H1 (cell line): ENCODE measurements at regions not wholly inside any gene's neighbourhood (a gene's known extent, or its start where the extent isn't known, plus 50 kb on each side); places are given as distances from the start of the nearest gene placed in this dataset.
A peak's percentile ranks its signal among the peaks of the same experiment; 100 is the strongest.

ENCODE experiments used
- CTCF ChIA-PET: fragments of 300-600 bp; sonication (Branson Sonifier 250); formaldehyde crosslinking; loops from one replicate; lab custom pipeline; 2021; ENCODE audit not compliant: partially characterized antibody; lab: Charles Lee
- POLR2A ChIA-PET: fragments of 300-600 bp; sonication (Branson Sonifier 250); formaldehyde crosslinking; loops from one replicate; lab custom pipeline; 2021; ENCODE audit warnings: inconsistent platforms; ENCODE audit not compliant: partially characterized antibody; lab: Charles Lee
- DNase-seq, 2 experiments: peaks; one replicate each; pipeline versions ENCODE4 v3.0.0 to v3.0.0-alpha.2; 2010 to 2022; ENCODE audit warnings: low spot score in 2 of 2, low read depth in 1 of 2, mixed read lengths in 1 of 2
- FAIRE-seq: peaks from 2 replicates; lab custom pipeline; 2011; peaks lifted over from hg19 to GRCh38; lab: Jason Lieb, UNC
- H2AFZ ChIP-seq: 2 replicates; pipeline ENCODE4 v1.8.1; 2012; ENCODE audit warnings: low read length, inconsistent platforms
- H2AK5ac ChIP-seq: 2 replicates; pipeline ENCODE4 v1.6.1; 2013; ENCODE audit warnings: low read depth, low read length
- H2BK120ac ChIP-seq: replicated peaks from 2 replicates; pipeline ENCODE3; 2013; ENCODE audit warnings: low read depth, low read length, inconsistent platforms
- H2BK12ac ChIP-seq: 2 replicates; pipeline ENCODE4 v1.6.1; 2013; ENCODE audit warnings: low read depth, low read length
- H2BK15ac ChIP-seq: 2 replicates; pipeline ENCODE4 v1.6.1; 2013; ENCODE audit warnings: low read length
- H2BK20ac ChIP-seq: 2 replicates; pipeline ENCODE4 v1.6.1; 2013; ENCODE audit warnings: low read length
- H2BK5ac ChIP-seq: 2 replicates; pipeline ENCODE4 v1.6.1; 2013; ENCODE audit warnings: low read depth, low read length
- H3K14ac ChIP-seq: 2 replicates; pipeline ENCODE4 v1.6.1; 2013; ENCODE audit warnings: inconsistent platforms; ENCODE audit not compliant: insufficient read length
- H3K18ac ChIP-seq: 2 replicates; pipeline ENCODE4 v1.6.1; 2013; ENCODE audit warnings: low read length; ENCODE audit errors: extremely low read depth
- H3K23ac ChIP-seq: 2 replicates; pipeline ENCODE4 v1.6.1; 2013; ENCODE audit warnings: inconsistent platforms; ENCODE audit not compliant: insufficient read length
- H3K23me2 ChIP-seq: 2 replicates; pipeline ENCODE4 v1.6.1; 2013; ENCODE audit warnings: low read depth, low read length
- H3K27ac ChIP-seq: 2 replicates; pipeline ENCODE4 v1.6.1; 2011; ENCODE audit warnings: low read depth, low read length, inconsistent platforms
- H3K27me3 ChIP-seq, 4 experiments: replicated peaks in 1 of 4; 1 replicate in 1 of 4; 2 replicates in 3 of 4; pipeline versions ENCODE4 v1.6.1 to v1.8.1; 2011 to 2013; ENCODE audit warnings: low read length in 3 of 4, mild to moderate bottlenecking in 3 of 4, inconsistent platforms in 2 of 4, mixed read lengths in 2 of 4, moderate library complexity in 1 of 4; ENCODE audit not compliant: control insufficient read depth in 3 of 4, insufficient read depth in 3 of 4; ENCODE audit errors: extremely low read depth in 1 of 4
- H3K36me3 ChIP-seq, 4 experiments: 2 replicates each; pipeline versions ENCODE4 v1.6.1 to v1.8.1; 2011 to 2013; ENCODE audit warnings: mild to moderate bottlenecking in 4 of 4, low read length in 3 of 4, moderate library complexity in 2 of 4, control low read depth in 1 of 4, inconsistent platforms in 1 of 4; ENCODE audit not compliant: insufficient read depth in 4 of 4, control insufficient read depth in 2 of 4
- H3K4ac ChIP-seq: replicated peaks from 2 replicates; pipeline ENCODE3; 2013; ENCODE audit warnings: low read length, low read depth, mixed read lengths, inconsistent platforms; ENCODE audit not compliant: insufficient read length
- H3K4me1 ChIP-seq, 4 experiments: replicated peaks in 1 of 4; 1 replicate in 1 of 4; 2 replicates in 3 of 4; pipeline versions ENCODE4 v1.6.1 to v1.8.1; 2011 to 2013; ENCODE audit warnings: low read length in 3 of 4, inconsistent platforms in 2 of 4, mixed read lengths in 1 of 4; ENCODE audit not compliant: insufficient read depth in 4 of 4, control insufficient read depth in 3 of 4
- H3K4me2 ChIP-seq, 2 experiments: 2 replicates each; pipeline versions ENCODE4 v1.6.1 to v1.8.1; 2011 to 2013; ENCODE audit warnings: low read depth in 2 of 2, low read length in 2 of 2, control low read depth in 1 of 2, inconsistent platforms in 1 of 2, mild to moderate bottlenecking in 1 of 2; ENCODE audit not compliant: insufficient read depth in 1 of 2
- H3K4me3 ChIP-seq, 4 experiments: fragments of 200-600, 300-600 bp in 1 of 4; sonication (generic), shearing (Covaris generic), sonication (Bioruptor Twin) in 1 of 4; 2 replicates each; pipeline versions ENCODE4 v1.5.1 to v1.8.1; 2011 to 2016; ENCODE audit warnings: low read length in 4 of 4, low read depth in 3 of 4, control low read depth in 2 of 4, inconsistent platforms in 2 of 4, mild to moderate bottlenecking in 2 of 4, mixed read lengths in 1 of 4, moderate library complexity in 1 of 4; ENCODE audit not compliant: insufficient read depth in 2 of 4; ENCODE audit errors: extremely low read depth in 1 of 4
- H3K56ac ChIP-seq: replicated peaks from 2 replicates; pipeline ENCODE3; 2013; ENCODE audit warnings: low read depth, mild to moderate bottlenecking, mixed read lengths, low read length, inconsistent platforms; ENCODE audit not compliant: insufficient read length
- H3K79me1 ChIP-seq: 2 replicates; pipeline ENCODE4 v1.6.1; 2013; ENCODE audit warnings: low read depth, low read length, control low read depth
- H3K79me2 ChIP-seq, 2 experiments: 2 replicates each; pipeline versions ENCODE4 v1.6.1 to v1.8.1; 2012 to 2013; ENCODE audit warnings: low read length in 2 of 2, mild to moderate bottlenecking in 2 of 2, inconsistent platforms in 1 of 2; ENCODE audit not compliant: insufficient read depth in 2 of 2, control insufficient read depth in 1 of 2
- H3K9ac ChIP-seq, 4 experiments: replicated peaks in 1 of 4; 1 replicate in 1 of 4; 2 replicates in 3 of 4; pipeline versions ENCODE4 v1.6.1 to v1.8.1; 2011 to 2013; ENCODE audit warnings: low read depth in 3 of 4, low read length in 3 of 4, control low read depth in 2 of 4, mild to moderate bottlenecking in 2 of 4, moderate library complexity in 2 of 4, inconsistent platforms in 1 of 4; ENCODE audit errors: extremely low read depth in 1 of 4
- H3K9me3 ChIP-seq, 2 experiments: 2 replicates each; pipeline versions ENCODE4 v1.6.1 to v1.8.1; 2012 to 2013; ENCODE audit warnings: mild to moderate bottlenecking in 2 of 2, moderate library complexity in 2 of 2, control low read depth in 1 of 2, inconsistent platforms in 1 of 2, low read depth in 1 of 2, low read length in 1 of 2, mixed read lengths in 1 of 2; ENCODE audit not compliant: insufficient read depth in 2 of 2
- H4K20me1 ChIP-seq, 2 experiments: replicated peaks in 1 of 2; 2 replicates each; pipeline versions ENCODE3 to v1.8.1; 2011 to 2013; ENCODE audit warnings: inconsistent platforms in 2 of 2, low read length in 2 of 2, mild to moderate bottlenecking in 1 of 2; ENCODE audit not compliant: insufficient read depth in 2 of 2, control insufficient read depth in 1 of 2
- H4K5ac ChIP-seq: 2 replicates; pipeline ENCODE4 v1.6.1; 2013; ENCODE audit warnings: low read length, low read depth, mixed read lengths, inconsistent platforms; ENCODE audit not compliant: insufficient read length
- H4K8ac ChIP-seq: 2 replicates; pipeline ENCODE4 v1.8.0; 2013; ENCODE audit warnings: mild to moderate bottlenecking, moderate library complexity, low read length, inconsistent platforms; ENCODE audit not compliant: insufficient read depth; ENCODE audit errors: extremely low read depth
- H4K91ac ChIP-seq: replicated peaks from 2 replicates; pipeline ENCODE3; 2013; ENCODE audit warnings: low read length, mixed read lengths, inconsistent platforms; ENCODE audit not compliant: insufficient read length
- CHD1 ChIP-seq: IDR thresholded peaks from 2 replicates; pipeline ENCODE4 v1.6.1; 2012; ENCODE audit warnings: low read depth, low read length, improper control_type of control experiment
- CREB1 ChIP-seq: IDR thresholded peaks from 2 replicates; pipeline ENCODE4 v1.6.1; 2012; ENCODE audit warnings: inconsistent platforms
- EGR1 ChIP-seq: IDR thresholded peaks from 2 replicates; pipeline ENCODE4 v1.6.1; 2011; ENCODE audit warnings: low read depth, low read length, borderline replicate concordance
- FOSL1 ChIP-seq: IDR thresholded peaks from 2 replicates; pipeline ENCODE4 v1.6.1; 2011; ENCODE audit warnings: mild to moderate bottlenecking, low read depth, low read length, moderate library complexity; ENCODE audit not compliant: insufficient read depth
- HDAC2 ChIP-seq, 2 experiments: fragments of 300-600 bp in 1 of 2; sonication (generic) in 1 of 2; IDR thresholded peaks; 2 replicates each; pipeline ENCODE4 v1.6.1; 2011 to 2012; ENCODE audit warnings: low read depth in 2 of 2, low read length in 2 of 2, mild to moderate bottlenecking in 2 of 2, moderate library complexity in 2 of 2, borderline replicate concordance in 1 of 2, inconsistent platforms in 1 of 2
- KDM1A ChIP-seq: fragments of 200-600, 300-600 bp; sonication (generic); IDR thresholded peaks from 2 replicates; pipeline ENCODE4 v1.7.1; 2016; ENCODE audit warnings: mild to moderate bottlenecking, low read length, borderline replicate concordance
- NANOG ChIP-seq: IDR thresholded peaks from 2 replicates; pipeline ENCODE4 v1.6.1; 2011; ENCODE audit warnings: low read length, low read depth, mild to moderate bottlenecking, inconsistent platforms; ENCODE audit not compliant: insufficient read depth, poor library complexity, severe bottlenecking
- RBBP5 ChIP-seq: IDR thresholded peaks from 2 replicates; pipeline ENCODE4 v1.7.1; 2012; ENCODE audit warnings: low read depth, mild to moderate bottlenecking, inconsistent platforms, low read length, moderate library complexity, borderline replicate concordance
- SAP30 ChIP-seq: fragments of 300-600 bp; sonication (generic); IDR thresholded peaks from 2 replicates; pipeline ENCODE4 v1.7.1; 2012; ENCODE audit warnings: low read length, moderate library complexity, mild to moderate bottlenecking, inconsistent platforms; ENCODE audit not compliant: insufficient read depth, insufficient replicate concordance
- SP1 ChIP-seq: IDR thresholded peaks from 2 replicates; pipeline ENCODE4 v1.6.1; 2011; ENCODE audit warnings: low read depth, low read length
- SP2 ChIP-seq: IDR thresholded peaks from 2 replicates; pipeline ENCODE4 v1.6.1; 2012; ENCODE audit warnings: mild to moderate bottlenecking, low read length, inconsistent platforms
- TAF1 ChIP-seq: IDR thresholded peaks from 2 replicates; pipeline ENCODE4 v1.6.1; 2011; ENCODE audit warnings: mild to moderate bottlenecking, low read depth, low read length
- ZNF274 ChIP-seq: IDR thresholded peaks from 2 replicates; pipeline ENCODE4 v1.7.0; 2012; ENCODE audit warnings: low read length, borderline replicate concordance; ENCODE audit errors: extremely low read depth
- WGBS, 2 experiments: shearing (Covaris generic) in 1 of 2; methylation state at CpG; one replicate each; pipeline versions ENCODE4 v1.1.6 to v1.1.7; 2013 to 2015; ENCODE audit warnings: low lambda C conversion rate in 2 of 2, mixed read lengths in 2 of 2, inconsistent platforms in 1 of 2, low coverage in 1 of 2, missing lambda C conversion rate in 1 of 2; ENCODE audit not compliant: insufficient replicate concordance in 2 of 2, insufficient coverage in 1 of 2, insufficient read length in 1 of 2; ENCODE audit errors: extremely low coverage in 1 of 2, missing lambda C conversion rate in 1 of 2; 5-methylcytosine and 5-hydroxymethylcytosine counted together

- Histone ChIP-seq H3K23ac (no peak overlapping the region), H3K4me3 (no peak overlapping the region), H3K27ac (no peak overlapping the region), H3K79me1 (no peaks in the 10 kb centered on the region), H2BK120ac (no peak overlapping the region), H2AK5ac (no peak overlapping the region), H2AFZ (peak overlapping the region; percentile 18; the same call in 1 of the 2 replicates), H3K23me2 (no peaks in the 10 kb centered on the region), H3K9ac (no peak overlapping the region), H4K91ac (no peak overlapping the region), H4K8ac (no peak overlapping the region), H3K14ac (no peak overlapping the region), H3K4me1 (no peaks in the 10 kb centered on the region), H3K27me3 (no peaks in the 10 kb centered on the region), H2BK12ac (no peak overlapping the region), H3K18ac (no peak overlapping the region), H3K36me3 (no peaks in the 10 kb centered on the region), H3K9me3 (no peaks in the 10 kb centered on the region), H2BK15ac (no peak overlapping the region), H3K79me2 (no peaks in the 10 kb centered on the region), H4K5ac (no peak overlapping the region), H3K56ac (no peak overlapping the region), H3K4ac (no peak overlapping the region), H2BK20ac (no peak overlapping the region), H3K4me2 (no peak overlapping the region), H2BK5ac (no peak overlapping the region), H4K20me1 (no peaks in the 10 kb centered on the region)
- no peak for FAIRE-seq
- POLR2A ChIA-PET, result no interaction called here
- WGBS, 2 experiments, result 100% methylated on average over 3 of the region's 3 CpGs; no CpG with 5 or more reads in 1 of the 2 experiments
- no peak for TF ChIP-seq SAP30
- TF ChIP-seq RBBP5, result no peak
- no peak for TF ChIP-seq FOSL1
- no peak for TF ChIP-seq ZNF274
- no peak for TF ChIP-seq NANOG
- no peak for TF ChIP-seq HDAC2 (IDR thresholded peaks at IDR 0.05; ENCODE audit: borderline replicate concordance in 1 of 2, low read depth in 2 of 2, low read length in 2 of 2)
- no peak for TF ChIP-seq CHD1
- TF ChIP-seq SP2, result no peak
- no peak for TF ChIP-seq TAF1
- TF ChIP-seq KDM1A, result no peak
- no peak for TF ChIP-seq CREB1
- no peak for TF ChIP-seq SP1
- TF ChIP-seq EGR1, result no peak
- DNase-seq, result no peak
- CTCF ChIA-PET, result no interaction called here
These were observed 131.2 kb upstream of the SERPIND1 start for GRCh38 chr22:20642668-20643179.
